HG03060 (cell line): ENCODE measurements at regions not wholly inside any gene's neighbourhood (a gene's known extent, or its start where the extent isn't known, plus 50 kb on each side); places are given as distances from the start of the nearest gene placed in this dataset.
A peak's percentile ranks its signal among the peaks of the same experiment; 100 is the strongest.

ENCODE experiments used
- ATAC-seq: cut with Tn5 transposase; IDR thresholded peaks from one replicate; pipeline ENCODE4 v1.9.1; 2021; ENCODE audit warnings: low read depth, moderate number of reproducible peaks; ENCODE audit not compliant: unreplicated experiment

- peak; percentile 46 for ATAC-seq
Measured at GRCh38 chr17:77465358-77466041, 324.7 kb downstream of the SEC14L1 start.

DNA sequence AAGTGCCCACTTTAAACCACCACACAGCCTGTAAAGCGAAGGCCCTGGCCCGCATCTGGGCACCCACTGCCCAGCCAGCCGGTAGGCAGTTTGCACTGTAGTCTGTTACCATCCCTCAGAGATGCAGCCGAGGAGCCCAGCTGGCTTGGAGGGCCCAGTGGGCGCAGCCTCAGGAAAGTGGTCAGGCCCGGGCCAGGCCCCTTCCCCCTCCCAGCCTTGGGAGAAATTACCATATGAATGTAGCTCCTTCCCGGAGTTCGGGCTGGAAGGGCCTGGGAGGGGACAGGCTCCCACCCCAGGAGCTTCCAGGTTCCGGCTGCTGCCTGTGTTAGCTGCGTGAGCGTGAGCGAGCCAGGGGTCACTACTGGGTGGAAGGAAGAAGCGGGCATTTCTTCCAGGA, 325.4 kb downstream of the SEC14L1 start:
- ATAC-seq = no peak

- ATAC-seq = no peak
Measured at GRCh38 chr17:77466596-77467223, 325.9 kb downstream of the SEC14L1 start.

DNA sequence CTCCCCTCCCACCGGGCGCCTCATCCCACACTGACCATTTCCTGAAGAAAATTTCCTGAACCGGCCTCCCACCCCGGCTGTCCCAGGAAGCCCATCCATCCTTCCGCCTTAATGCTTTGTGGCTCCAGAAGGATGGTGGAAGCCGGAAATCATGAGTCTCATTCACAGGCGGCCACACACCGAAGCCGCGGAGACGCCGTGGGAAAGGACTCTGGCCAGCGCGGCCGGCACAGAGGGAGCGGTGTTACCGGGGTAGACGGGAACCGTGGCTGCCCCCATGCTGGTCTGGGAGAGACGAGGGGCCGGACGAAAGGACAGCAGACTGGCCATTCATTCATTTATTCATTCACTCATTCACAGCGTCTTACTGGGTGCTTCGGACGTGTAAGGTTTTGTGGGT, 326.8 kb downstream of the SEC14L1 start:
- no peak for ATAC-seq

GRCh38 chr17:77468897-77469296, 328.1 kb downstream of the SEC14L1 start:
- ATAC-seq = no peak

DNA sequence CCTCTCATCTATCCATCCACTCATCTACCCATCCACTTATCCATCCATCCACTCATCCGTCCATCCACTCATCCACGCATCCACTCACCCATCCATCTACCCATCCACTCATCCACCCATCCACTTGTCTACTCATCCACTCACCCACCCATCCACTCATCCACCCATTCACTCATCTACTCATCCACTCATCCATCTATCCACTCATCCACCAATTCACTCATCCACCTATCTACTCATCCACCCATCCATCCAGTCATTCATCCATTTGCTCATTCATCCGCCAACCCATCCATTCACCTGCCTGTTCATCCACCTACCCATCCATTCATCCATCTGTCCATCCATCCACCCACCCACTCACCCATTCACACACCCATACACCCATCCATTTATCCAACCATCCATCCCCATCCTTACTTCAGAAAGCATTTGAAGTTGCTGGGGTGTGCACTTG, 329.6 kb downstream of the SEC14L1 start:
- no peak for ATAC-seq

DNA sequence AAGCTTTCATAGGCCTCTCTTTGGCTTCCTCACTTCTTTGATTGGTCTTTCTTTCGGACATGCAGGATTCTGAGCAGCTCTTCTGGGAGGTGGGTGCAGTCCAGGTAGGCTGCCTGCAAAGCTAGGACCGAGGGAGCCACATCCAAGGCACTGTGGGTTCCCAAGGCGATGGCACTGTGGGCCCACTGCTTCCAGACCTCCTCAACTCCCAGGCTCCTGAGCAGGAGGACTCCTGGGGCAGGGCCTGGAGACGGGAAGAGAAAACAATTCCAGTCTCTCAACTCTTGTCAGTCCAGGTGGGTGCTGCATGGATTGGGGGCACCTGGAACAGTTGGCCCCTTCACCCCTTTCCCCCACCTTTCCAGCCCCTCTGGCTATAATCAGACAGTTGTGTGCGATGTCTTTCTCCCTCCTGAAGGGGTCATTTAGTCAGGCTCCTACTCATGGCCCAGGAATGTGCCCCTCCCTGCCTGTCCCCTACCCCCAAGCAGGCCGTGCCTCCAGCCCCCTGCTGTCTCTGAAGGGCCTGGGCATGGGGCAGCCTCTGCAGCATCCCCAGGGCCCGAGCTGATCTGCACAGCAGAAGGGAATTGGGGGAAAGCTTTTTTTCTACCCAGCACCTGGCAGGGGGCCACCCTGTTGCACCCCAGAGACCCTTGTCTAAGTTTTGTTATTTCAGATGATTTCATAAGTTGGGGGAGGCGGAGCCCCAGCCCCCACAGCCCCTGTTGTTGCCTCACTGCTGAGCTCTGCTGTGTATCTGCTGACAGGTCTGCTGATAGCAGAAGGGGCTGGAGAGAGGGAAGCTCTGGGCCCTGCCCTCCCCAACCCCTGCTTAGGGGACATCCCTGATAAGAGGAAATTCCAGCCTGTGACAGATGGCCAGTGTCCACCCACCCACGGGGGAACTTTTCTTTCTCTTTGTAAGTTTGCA, 330.3 kb downstream of the SEC14L1 start:
- no peak for ATAC-seq

DNA sequence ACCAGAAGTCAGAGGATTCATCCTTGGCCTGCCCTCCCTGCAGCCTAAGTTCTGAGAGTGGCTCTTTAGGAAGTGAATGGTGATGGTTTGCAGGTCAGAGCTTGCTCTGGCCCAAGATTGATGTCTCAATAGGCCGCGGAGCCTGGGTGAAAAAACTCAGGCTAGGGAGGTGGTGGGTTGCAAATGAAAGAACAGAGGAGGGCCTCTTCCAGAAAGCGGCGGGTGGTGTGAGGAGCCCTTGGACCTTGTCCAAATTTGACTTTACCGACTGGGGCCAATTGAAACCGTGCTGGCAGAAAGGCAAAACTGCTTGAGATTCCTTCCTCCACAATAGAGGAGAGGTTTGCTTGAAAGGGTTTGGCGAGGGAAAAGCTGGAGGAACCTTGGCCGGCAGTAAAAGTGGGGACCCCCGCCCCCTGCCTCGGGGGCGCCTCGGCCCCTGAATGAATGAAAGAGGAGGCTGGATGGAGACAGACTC, 331.3 kb downstream of the SEC14L1 start:
- no peak for ATAC-seq

GRCh38 chr17:77472468-77473310, 331.9 kb downstream of the SEC14L1 start:
- no peak for ATAC-seq

GRCh38 chr17:77473615-77474226, 333.0 kb downstream of the SEC14L1 start:
- no peak for ATAC-seq

DNA sequence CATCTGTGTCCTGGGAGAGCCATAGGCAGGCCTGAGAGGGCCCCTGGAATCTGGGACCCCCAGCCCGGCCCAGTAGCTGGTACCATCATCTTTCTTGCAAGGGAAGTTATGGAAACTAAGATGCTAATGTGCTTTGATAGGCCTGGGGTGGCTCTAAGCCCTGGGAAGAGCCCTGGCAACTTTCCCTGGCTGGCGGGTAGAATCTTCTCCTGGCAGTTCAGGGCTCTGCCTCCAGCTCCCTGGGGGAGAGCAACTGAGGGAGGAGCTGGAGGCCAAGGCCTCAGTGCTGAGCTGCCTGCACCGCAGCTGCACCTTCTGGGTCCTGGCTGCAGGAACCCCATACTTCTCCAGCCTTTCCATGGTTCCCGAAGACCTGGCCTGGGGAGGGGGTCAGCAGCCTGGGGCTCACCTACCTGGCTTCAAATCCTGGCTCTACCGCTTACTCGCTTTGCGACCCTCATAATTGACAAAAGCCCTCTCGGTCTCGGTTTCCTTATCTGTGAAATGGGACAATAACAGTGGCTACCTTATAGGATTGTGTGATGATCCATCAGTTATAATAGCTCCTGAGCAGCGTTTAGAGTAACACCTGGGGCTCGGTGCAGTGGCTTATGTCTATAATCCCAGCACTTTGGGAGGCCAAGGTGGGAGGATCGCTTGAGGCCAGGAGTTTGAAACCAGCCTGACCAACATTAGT, 333.7 kb downstream of the SEC14L1 start:
- no peak for ATAC-seq

DNA sequence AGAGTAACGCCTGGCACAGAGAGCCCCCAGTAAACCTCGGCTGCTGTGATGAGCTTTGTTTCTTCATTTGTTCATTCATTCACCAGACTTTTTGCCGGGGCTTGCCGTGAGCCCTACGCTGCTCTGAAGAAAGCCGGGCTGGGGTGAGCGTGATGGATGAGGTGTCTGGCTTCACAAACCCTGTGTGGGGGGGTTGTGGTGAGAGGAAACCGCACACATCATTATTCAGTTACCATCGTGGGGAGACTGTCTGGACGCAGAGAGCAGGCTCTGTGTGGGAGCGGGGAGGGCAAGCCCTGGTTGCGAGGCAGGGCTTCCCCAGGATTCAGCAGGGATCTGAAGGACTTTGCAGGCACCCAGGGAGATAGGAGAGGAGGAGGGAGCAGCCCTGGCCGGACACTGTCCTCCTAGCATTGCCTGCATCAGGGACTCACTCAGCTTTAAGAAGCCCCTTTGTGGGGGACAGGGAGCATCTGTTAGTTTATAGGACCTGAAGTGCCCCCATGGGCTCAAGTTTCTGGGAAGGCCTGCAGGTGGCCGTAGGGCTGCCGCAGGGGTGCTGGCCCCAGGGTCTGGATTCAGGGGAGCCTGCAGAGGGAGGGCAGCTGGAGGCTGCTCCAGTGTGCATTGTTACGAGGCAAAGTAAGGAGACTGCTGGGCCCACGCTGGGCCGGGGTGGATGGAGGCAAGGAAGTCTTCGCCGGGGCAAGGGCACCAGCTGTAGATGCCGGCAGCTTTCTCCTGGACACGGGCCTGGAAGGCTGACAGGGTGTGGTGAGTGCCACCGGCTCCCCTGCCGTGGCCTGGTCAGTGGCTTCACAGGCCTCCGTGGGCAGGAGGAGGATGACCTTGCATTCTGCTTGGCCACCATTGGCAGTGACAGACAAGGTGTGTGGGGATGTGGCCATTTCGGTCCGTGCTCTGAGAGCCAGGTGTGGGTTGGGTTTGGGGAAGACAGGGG, 334.5 kb downstream of the SEC14L1 start:
- no peak for ATAC-seq

DNA sequence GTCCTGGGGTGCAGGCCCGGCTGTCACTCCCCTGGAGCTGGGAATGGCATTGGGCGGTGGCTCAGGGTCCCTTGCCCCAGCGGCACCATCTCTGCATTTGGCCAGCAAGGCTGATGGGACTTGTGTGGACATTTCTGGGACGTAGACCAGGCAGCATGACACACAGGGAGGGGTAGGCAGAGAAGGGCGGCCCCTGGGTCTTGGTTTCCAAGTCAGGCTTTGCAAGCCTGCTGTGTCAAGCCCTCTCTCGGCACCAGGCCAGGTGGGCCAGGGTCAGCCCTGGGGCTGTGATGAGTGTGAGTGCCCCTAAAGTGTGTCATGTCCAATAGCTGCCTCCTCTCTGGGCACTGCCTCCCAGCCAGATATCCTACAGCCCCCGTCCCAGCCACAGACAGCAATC, 335.2 kb downstream of the SEC14L1 start:
- no peak for ATAC-seq

DNA sequence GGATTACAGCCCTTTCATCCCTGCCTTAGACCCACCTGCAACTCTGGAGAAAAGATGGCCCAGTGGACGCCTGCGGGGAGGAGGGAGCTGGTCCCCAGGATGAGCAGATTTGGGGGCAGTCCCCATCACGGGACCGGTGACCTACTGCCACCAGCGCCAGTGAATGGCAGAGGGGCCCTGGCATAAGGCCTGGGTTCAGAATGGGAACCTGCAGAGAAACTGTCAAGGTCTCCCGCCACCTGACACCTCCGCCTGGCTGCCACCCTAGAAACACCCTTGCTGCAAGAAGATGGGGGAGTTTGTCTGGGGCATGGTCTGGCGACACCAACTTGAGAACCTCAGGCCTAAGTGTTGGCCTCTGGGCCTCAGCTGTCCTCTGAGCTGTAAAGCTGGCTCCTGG, 335.7 kb downstream of the SEC14L1 start:
- ATAC-seq = no peak

GRCh38 chr17:77476931-77477805, 336.4 kb downstream of the SEC14L1 start:
- ATAC-seq = no peak

- no peak for ATAC-seq
Measured at GRCh38 chr17:77478281-77478680, 337.5 kb downstream of the SEC14L1 start.

DNA sequence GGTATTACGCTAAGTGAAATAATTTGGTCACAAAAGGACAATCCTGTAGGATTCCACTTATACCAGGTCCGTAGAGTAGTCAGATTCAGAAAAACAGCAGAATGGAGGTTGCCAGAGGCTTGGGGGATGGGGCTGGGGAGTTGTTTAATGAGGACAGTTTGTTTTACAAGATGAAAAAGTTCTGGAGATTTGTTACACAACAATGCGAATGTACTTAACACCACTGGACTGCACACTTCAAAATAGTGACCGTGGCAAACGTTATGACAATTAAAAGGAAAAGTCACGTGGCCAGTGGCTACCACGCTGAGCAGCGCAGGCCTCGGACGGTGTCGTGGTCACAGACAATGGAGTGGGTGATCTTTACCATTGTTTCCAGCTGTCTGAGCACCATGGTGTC, 338.1 kb downstream of the SEC14L1 start:
- ATAC-seq = no peak
